Epithelial cell of prostate (primary cell): ENCODE measurements at regions not wholly inside any gene's neighbourhood (a gene's known extent, or its start where the extent isn't known, plus 50 kb on each side); places are given as distances from the start of the nearest gene placed in this dataset.
"Not testable (repeated sequence)": the region's sequence is repeated elsewhere in the genome, so short reads cannot be mapped to it uniquely, and the experiment has no call there.

ENCODE experiments used
- DNase-seq: peaks from one replicate; pipeline ENCODE4 v3.0.0-alpha.2; 2011; ENCODE audit warnings: low read depth, low spot score
- H3K27ac ChIP-seq: fragments of 450-650 bp; 2 replicates; pipeline ENCODE4 v1.5.1; 2017; ENCODE audit warnings: mild to moderate bottlenecking

GRCh38 chr1:90318431-90318830 lies 323.5 kb downstream of the ZNF326 start:
- no peak for DNase-seq
- H3K27ac ChIP-seq, result no peak overlapping the region

- no peak overlapping the region for H3K27ac ChIP-seq
- DNase-seq, result no peak
These were observed 322.7 kb downstream of the ZNF326 start for GRCh38 chr1:90317628-90318027.

GRCh38 chr1:90314533-90314932 lies 319.6 kb downstream of the ZNF326 start:
- DNase-seq, result no peak
- no peak overlapping the region for H3K27ac ChIP-seq

- no peak for DNase-seq
- H3K27ac ChIP-seq, result no peak overlapping the region
These were observed 318.9 kb downstream of the ZNF326 start for GRCh38 chr1:90313778-90314177.

GRCh38 chr1:90309806-90310205 lies 314.9 kb downstream of the ZNF326 start:
- no peak for DNase-seq
- no peak overlapping the region for H3K27ac ChIP-seq

GRCh38 chr1:90308421-90308820 lies 313.5 kb downstream of the ZNF326 start:
- DNase-seq, result no peak
- H3K27ac ChIP-seq, result no peak overlapping the region

DNA sequence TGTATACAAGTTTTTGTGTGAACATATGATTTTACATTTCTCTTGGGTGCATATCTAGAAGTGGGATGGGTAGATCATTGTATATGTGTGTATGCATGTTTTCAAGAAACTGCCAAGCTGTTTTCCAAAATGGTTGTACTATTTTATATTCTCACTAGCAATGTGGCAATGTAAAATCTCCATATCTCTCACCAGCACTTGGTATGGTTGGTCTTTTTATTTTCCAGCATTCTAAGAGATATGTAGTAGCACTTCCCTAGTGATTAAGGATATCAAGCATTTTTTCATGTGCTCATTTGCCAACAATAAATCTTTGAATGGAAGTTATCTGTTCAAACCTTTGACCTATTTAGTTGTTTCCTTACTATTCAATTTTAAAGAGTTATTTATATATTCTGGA lies 310.7 kb downstream of the ZNF326 start:
- H3K27ac ChIP-seq, result no peak overlapping the region
- no peak for DNase-seq

DNA sequence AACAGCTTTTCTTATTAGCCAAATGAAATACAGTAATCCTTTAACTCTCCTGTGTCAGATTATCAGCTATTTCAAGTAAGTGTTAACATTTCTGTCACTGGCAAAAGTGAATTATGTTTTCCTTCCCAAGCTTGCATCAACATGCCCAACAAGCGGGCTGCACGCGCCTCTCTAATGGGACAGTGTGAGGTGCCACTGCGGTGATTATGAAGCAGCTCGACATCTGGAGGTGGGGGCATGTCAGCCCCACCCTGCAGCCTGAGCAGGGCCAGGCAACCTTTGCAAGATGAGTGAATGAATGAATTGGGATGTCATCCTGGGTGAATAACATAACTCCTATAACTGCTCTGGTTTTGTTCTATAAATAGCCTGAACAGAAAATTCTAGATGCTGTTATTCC lies 301.4 kb downstream of the ZNF326 start:
- H3K27ac ChIP-seq, result no peak overlapping the region
- no peak for DNase-seq

DNA sequence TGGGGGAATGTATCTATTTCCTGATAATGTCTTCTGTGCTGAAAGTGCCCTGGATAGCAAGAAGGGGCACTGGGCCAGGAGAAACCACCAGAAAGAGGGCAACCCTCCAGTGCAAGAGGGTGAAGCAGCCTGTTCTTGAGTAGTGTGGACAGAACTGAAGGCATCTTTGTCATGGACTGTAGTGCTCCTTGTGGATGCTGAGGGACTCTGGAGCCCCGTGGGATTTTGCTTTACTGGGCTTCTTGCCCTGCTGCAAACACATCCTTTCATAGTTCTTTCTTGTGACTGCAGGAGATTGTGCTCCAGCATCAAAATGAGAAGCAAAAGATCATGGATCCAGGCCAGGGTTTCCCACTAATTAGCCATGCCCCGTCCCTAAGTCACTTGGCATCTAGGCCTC lies 300.6 kb downstream of the ZNF326 start:
- DNase-seq, result no peak

GRCh38 chr1:90291431-90292216 lies 296.7 kb downstream of the ZNF326 start:
- no peak for DNase-seq
- no peak overlapping the region for H3K27ac ChIP-seq

More for the DNA sequence above, 300.6 kb downstream of the ZNF326 start:
- H3K27ac ChIP-seq, result no peak overlapping the region

DNA sequence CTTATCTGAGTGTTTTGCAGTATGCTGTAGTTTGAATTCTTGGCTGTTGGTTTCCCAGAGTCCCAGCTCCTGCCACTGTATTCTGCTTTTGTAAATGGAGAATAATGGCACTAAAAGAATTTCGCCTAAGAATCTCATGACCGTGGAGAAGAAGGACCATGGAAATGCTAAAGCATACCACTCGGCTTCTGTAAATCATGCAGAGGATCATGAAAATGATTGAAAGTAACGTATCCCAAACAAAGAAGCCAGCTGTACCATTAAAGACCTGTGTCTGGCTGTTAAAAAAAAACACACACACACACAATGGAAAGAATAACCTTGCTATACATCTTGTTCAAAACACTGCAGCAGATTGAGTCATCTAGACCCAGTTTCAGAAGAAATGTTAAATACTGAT lies 287.9 kb downstream of the ZNF326 start:
- DNase-seq, result no peak
- no peak overlapping the region for H3K27ac ChIP-seq

DNA sequence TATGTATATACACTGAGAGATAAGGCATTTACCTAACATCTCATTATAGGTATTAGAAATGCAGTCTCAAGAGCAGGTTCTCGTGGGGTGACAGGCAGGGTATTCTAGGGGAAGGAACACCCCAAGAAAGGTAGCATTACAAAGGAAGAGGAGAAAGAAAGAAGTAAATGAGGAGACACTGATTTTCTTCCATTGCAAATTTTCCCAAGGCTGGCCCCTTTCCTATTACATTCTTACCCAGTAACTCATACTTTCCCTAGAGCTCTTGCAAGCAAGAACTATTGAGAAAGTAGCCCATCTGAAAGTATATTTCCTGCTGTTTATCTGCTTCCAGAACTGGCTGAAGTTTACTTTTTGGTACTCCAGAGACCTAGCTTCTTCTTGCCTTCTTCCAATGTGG lies 287.0 kb downstream of the ZNF326 start:
- DNase-seq, H3K27ac ChIP-seq: not testable (repeated sequence)

- DNase-seq, result no peak
- no peak overlapping the region for H3K27ac ChIP-seq
These were observed 282.4 kb downstream of the ZNF326 start for GRCh38 chr1:90277270-90277669.

DNA sequence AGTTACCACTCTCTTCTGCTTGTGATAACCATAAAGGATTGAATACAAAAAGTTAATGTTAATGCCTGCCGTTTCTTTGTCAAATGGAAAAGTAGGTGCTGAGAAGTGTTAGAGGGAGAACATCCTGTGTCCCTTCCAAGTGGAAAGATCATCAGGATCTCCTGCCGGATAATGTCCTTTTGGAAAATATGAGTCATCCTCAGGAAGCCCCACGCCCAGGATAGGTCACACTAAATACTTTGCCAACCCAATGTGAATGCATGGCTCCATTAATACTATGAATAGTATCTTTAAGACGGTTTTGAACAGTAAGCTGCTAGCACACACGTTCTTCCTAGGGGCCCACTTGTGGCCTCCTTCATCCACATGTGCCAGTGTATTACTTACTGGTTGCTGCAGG lies 279.5 kb downstream of the ZNF326 start:
- DNase-seq, result no peak
- no peak overlapping the region for H3K27ac ChIP-seq

GRCh38 chr1:90273241-90273774 lies 278.4 kb downstream of the ZNF326 start:
- H3K27ac ChIP-seq, result no peak overlapping the region
- no peak for DNase-seq

DNA sequence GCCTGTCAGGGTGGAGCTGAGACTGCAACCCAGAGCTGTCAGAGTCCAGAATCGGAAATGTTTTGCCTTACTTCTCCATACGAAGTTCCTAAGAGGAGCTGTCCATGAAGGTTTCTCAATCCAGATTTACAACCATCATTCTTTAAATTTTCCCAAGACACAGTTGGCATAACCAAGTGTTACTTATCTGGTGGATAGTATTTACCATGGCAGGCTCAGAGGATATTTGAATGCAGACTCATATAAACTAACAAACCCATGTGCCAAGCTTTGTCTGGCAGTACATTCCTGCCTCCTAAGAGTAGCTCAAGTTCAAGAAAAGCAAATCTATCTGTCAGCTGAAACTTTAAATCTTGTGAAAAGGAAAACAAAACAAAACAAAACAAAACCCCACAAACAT lies 267.9 kb downstream of the ZNF326 start:
- no peak overlapping the region for H3K27ac ChIP-seq
- no peak for DNase-seq

GRCh38 chr1:90262286-90262685 lies 267.4 kb downstream of the ZNF326 start:
- no peak for DNase-seq
- no peak overlapping the region for H3K27ac ChIP-seq

DNA sequence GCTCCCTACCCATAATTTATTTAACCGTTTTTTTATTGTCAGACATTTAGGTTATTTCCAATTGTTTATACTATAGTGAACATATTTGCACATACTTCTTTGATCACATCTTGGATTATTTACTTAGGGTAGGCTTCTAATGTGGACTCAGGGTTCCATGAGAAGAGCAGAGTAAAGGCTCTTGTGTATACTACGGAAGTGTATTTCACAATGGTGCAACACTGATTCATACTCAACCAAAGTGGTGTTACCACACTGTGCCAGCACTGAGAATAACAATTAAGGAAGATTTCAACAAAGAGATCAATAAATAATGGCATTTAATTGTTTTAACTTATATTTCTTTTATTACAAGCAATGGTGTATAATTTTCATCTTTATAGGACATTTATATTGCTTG lies 251.2 kb downstream of the ZNF326 start:
- no peak for DNase-seq

GRCh38 chr1:90236493-90236892 lies 241.6 kb downstream of the ZNF326 start:
- no peak overlapping the region for H3K27ac ChIP-seq

More for the DNA sequence above, 251.2 kb downstream of the ZNF326 start:
- H3K27ac ChIP-seq, result no peak overlapping the region

DNA sequence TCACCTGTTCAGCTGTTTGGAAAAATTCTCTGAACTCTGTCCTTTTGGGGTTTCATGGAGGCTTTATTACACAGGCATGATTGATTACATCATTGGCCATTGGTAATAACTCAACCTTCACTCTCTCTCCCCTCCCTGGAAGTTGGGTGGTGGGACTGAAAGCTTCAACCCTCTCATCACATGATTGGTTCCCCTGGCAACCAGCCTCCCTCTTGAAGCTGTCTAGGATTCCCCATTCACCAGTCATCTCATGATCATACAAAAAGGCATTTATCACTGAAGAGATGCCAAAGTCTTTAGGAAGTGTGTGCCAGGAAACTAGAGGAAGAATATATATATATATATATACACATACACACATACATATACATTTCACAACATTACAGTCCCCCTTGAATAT lies 228.5 kb downstream of the ZNF326 start:
- DNase-seq, result no peak
- H3K27ac ChIP-seq, result no peak overlapping the region

More at GRCh38 chr1:90236493-90236892, 241.6 kb downstream of the ZNF326 start:
- no peak for DNase-seq

DNA sequence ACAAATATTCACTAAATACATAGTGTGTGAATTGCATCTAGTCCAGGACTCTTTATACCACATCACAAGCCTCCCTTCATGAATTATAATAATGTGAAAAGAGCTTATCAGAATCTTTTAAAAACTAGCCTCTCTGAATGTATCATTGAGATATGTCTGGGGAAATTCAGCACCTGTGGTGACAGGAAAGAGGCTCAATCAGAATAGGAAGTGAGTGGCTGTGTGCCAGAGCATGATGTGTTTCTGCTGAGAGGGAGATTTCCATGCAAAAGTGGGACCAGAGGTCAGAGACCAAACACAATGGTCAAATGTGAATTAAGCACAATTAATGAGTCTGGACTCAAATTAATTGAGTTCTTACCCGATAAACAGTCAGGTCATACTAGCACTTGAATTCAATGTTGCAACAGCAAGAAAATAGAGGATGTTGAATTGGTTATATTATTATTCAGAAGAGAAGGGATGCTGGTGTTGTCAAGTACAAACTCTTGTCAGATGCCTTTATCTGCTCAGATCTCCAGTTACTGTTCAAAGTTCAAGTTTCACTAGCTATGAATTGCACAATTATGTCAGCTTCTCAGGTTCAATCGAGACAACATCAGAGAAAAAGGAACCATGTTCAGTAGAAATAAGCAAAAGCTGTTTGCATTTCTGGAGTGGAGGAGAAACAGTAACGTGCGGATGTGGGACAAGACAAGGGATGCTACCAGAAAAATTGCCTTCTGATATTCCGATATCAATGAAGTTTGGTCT lies 226.2 kb downstream of the ZNF326 start:
- no peak overlapping the region for H3K27ac ChIP-seq
- DNase-seq, result no peak
